ENCODE measurements at regions not wholly inside any gene's neighbourhood (a gene's known extent, or its start where the extent isn't known, plus 50 kb on each side); places are given as distances from the start of the nearest gene placed in this dataset.

DNA sequence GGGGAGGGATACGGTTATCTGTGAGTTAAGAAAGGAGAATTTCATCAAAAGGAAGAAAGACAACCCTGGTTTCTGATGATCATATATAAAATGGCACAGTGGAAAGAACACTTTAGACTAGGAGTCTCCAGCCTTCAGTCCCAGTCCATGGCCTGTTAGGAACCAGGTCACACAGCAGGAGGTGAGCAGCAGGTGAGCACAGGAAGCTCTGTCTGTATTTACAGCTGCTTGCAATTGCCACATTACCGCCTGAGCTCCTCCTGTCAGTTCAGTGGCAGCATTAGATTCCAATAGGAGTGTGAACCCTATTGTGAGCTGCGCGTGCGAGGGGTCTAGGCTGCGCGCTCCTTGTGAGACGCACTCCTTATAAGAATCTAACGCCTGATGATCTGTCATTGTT lies 137.9 kb downstream of the BTG1 start:
- TF ChIP-seq, protein P1, sequence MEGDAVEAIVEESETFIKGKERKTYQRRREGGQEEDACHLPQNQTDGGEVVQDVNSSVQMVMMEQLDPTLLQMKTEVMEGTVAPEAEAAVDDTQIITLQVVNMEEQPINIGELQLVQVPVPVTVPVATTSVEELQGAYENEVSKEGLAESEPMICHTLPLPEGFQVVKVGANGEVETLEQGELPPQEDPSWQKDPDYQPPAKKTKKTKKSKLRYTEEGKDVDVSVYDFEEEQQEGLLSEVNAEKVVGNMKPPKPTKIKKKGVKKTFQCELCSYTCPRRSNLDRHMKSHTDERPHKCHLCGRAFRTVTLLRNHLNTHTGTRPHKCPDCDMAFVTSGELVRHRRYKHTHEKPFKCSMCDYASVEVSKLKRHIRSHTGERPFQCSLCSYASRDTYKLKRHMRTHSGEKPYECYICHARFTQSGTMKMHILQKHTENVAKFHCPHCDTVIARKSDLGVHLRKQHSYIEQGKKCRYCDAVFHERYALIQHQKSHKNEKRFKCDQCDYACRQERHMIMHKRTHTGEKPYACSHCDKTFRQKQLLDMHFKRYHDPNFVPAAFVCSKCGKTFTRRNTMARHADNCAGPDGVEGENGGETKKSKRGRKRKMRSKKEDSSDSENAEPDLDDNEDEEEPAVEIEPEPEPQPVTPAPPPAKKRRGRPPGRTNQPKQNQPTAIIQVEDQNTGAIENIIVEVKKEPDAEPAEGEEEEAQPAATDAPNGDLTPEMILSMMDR (IDR thresholded peaks at IDR 0.05; ENCODE audit: low read depth, low read length) = no peak
- TF ChIP-seq POLR2A (IDR thresholded peaks at IDR 0.05; ENCODE audit: extremely low read depth, insufficient read length) = no peak
